H54 (cell line): ENCODE measurements at regions not wholly inside any gene's neighbourhood (a gene's known extent, or its start where the extent isn't known, plus 50 kb on each side); places are given as distances from the start of the nearest gene placed in this dataset.

ENCODE experiments used
- DNase-seq: peaks from one replicate; pipeline ENCODE4 v3.0.0; 2011; ENCODE audit warnings: low spot score, mixed read lengths; ENCODE audit not compliant: insufficient read length
- FAIRE-seq: peaks from 3 replicates; lab custom pipeline; 2011; peaks lifted over from hg19 to GRCh38; lab: Jason Lieb, UNC
- POLR2A ChIP-seq: IDR thresholded peaks from 2 replicates; pipeline ENCODE4 v1.6.1; 2011; ENCODE audit warnings: low read depth, mild to moderate bottlenecking, low read length

- no peak for FAIRE-seq
- TF ChIP-seq POLR2A: no peak
Observed at GRCh38 chr9:79193501-79194223, 378.1 kb upstream of the TLE4 start.

GRCh38 chr9:79195879-79196278 lies 375.9 kb upstream of the TLE4 start:
- FAIRE-seq (peak; percentile 86), DNase-seq (no peak)
- no peak for TF ChIP-seq POLR2A

More at GRCh38 chr9:79193501-79194223, 378.1 kb upstream of the TLE4 start:
- no peak for DNase-seq

- no peak for TF ChIP-seq POLR2A
- peak; percentile 11 for FAIRE-seq
- no peak for DNase-seq
Observed at GRCh38 chr9:79196606-79197005, 375.2 kb upstream of the TLE4 start.

- peak; percentile 90 for FAIRE-seq
- no peak for DNase-seq
- no peak for TF ChIP-seq POLR2A
Observed at GRCh38 chr9:79200336-79200735, 371.4 kb upstream of the TLE4 start.

GRCh38 chr9:79201636-79202035 lies 370.1 kb upstream of the TLE4 start:
- DNase-seq (no peak), FAIRE-seq (peak; percentile 83)
- no peak for TF ChIP-seq POLR2A

GRCh38 chr9:79208791-79209396 lies 362.9 kb upstream of the TLE4 start:
- FAIRE-seq: no peak
- DNase-seq: no peak
- no peak for TF ChIP-seq POLR2A

GRCh38 chr9:79210541-79211243 lies 361.1 kb upstream of the TLE4 start:
- TF ChIP-seq POLR2A: no peak
- FAIRE-seq (no peak), DNase-seq (no peak)

GRCh38 chr9:79213417-79214125 lies 358.2 kb upstream of the TLE4 start:
- no peak for TF ChIP-seq POLR2A

GRCh38 chr9:79215821-79216220 lies 355.9 kb upstream of the TLE4 start:
- FAIRE-seq (peak; percentile 93), DNase-seq (no peak)
- TF ChIP-seq POLR2A: no peak

More at GRCh38 chr9:79213417-79214125, 358.2 kb upstream of the TLE4 start:
- DNase-seq: no peak
- peak; percentile 65 for FAIRE-seq

- TF ChIP-seq POLR2A: no peak
- DNase-seq (no peak), FAIRE-seq (no peak)
Observed at GRCh38 chr9:79220251-79220650, 351.5 kb upstream of the TLE4 start.

- DNase-seq (no peak), FAIRE-seq (no peak)
- TF ChIP-seq POLR2A: no peak
Observed at GRCh38 chr9:79220666-79221065, 351.1 kb upstream of the TLE4 start.

- peak; percentile 100 for FAIRE-seq
- no peak for TF ChIP-seq POLR2A
- DNase-seq: peak; percentile 76
Observed at GRCh38 chr9:79221084-79221483, 350.7 kb upstream of the TLE4 start.

- FAIRE-seq (no peak), DNase-seq (no peak)
- no peak for TF ChIP-seq POLR2A
Observed at GRCh38 chr9:79222483-79222882, 349.3 kb upstream of the TLE4 start.
